GM12891 (cell line): ENCODE measurements at regions not wholly inside any gene's neighbourhood (a gene's known extent, or its start where the extent isn't known, plus 50 kb on each side); places are given as distances from the start of the nearest gene placed in this dataset.

Experiments used
- PAX5 ChIP-seq: IDR thresholded peaks from 2 replicates; pipeline ENCODE4 v1.6.1; 2011; ENCODE audit warnings: low read length, moderate library complexity, mild to moderate bottlenecking; ENCODE audit not compliant: insufficient read depth, severe bottlenecking
- POLR2A ChIP-seq: IDR thresholded peaks from 2 replicates; pipeline ENCODE4 v1.6.1; 2011; ENCODE audit warnings: low read depth, low read length, control low read depth
- POLR2AphosphoS5 ChIP-seq: IDR thresholded peaks from 2 replicates; pipeline ENCODE4 v1.6.1; 2011; ENCODE audit warnings: low read depth, low read length, control low read depth
- POU2F2 ChIP-seq: IDR thresholded peaks from 2 replicates; pipeline ENCODE4 v1.6.1; 2011; ENCODE audit warnings: low read depth, mild to moderate bottlenecking, control low read depth, low read length, moderate library complexity
- SPI1 ChIP-seq: IDR thresholded peaks from 2 replicates; pipeline ENCODE4 v1.6.1; 2011; ENCODE audit warnings: low read depth, low read length, control low read depth
- TAF1 ChIP-seq: IDR thresholded peaks from 2 replicates; pipeline ENCODE4 v1.6.1; 2011; ENCODE audit warnings: low read depth, low read length, control low read depth

GRCh38 chr1:5628416-5628815 is 363.8 kb downstream of the NPHP4 start:
- TF ChIP-seq POLR2AphosphoS5: no peak
- no peak for TF ChIP-seq POLR2A
- no peak for TF ChIP-seq TAF1
- no peak for TF ChIP-seq PAX5
- no peak for TF ChIP-seq SPI1
- TF ChIP-seq POU2F2: no peak
